Muscle of leg (tissue), 3 donors: ENCODE measurements at regions not wholly inside any gene's neighbourhood (a gene's known extent, or its start where the extent isn't known, plus 50 kb on each side); places are given as distances from the start of the nearest gene placed in this dataset.

Experiments
- DNase-seq: peaks from one replicate; pipeline ENCODE4 v3.0.0; 2013
- H3K27ac ChIP-seq: one replicate; pipeline ENCODE4 v1.5.1; 2013; ENCODE audit warnings: mild to moderate bottlenecking, low read length, control low read depth
- H3K27me3 ChIP-seq: one replicate; pipeline ENCODE4 v1.6.1; 2013; ENCODE audit warnings: low read length; ENCODE audit not compliant: control insufficient read depth, insufficient read depth
- H3K36me3 ChIP-seq: one replicate; pipeline ENCODE4 v1.6.1; 2013; ENCODE audit warnings: low read length; ENCODE audit not compliant: control insufficient read depth, insufficient read depth
- H3K4me1 ChIP-seq: one replicate; pipeline ENCODE4 v1.6.1; 2013; ENCODE audit warnings: low read length; ENCODE audit not compliant: control insufficient read depth, insufficient read depth
- H3K4me3 ChIP-seq: one replicate; pipeline ENCODE4 v1.5.1; 2013; ENCODE audit warnings: low read length, control low read depth
- H3K9me3 ChIP-seq: replicated peaks from 2 replicates; pipeline ENCODE4 v1.6.1; 2013; ENCODE audit warnings: low read depth, low read length; ENCODE audit not compliant: control insufficient read depth
- WGBS: methylation state at CpG from one replicate; pipeline ENCODE4 v1.1.5; 2013; ENCODE audit warnings: missing lambda C conversion rate; ENCODE audit not compliant: insufficient coverage; 5-methylcytosine and 5-hydroxymethylcytosine counted together

DNA sequence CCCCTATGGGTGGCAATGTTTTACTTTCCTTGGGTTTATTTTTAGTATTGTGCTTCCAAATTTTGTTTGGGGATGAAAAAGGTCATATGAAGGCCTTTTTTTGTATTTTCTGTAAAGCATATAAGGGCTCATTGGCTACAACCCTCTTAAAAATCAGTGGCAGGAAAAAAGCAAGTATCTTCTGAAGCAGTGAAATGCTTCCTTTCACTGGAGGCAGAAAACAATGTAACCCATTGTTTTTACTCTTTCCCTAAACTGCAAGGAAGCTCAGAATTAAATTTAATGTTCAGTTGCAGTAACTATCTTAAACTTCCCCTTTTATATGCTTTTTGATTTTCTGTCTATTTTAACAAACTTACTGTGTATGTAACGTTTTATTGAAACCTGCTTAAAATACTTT lies 148.7 kb upstream of the LYZL1 start:
- Histone ChIP-seq H3K36me3 (no peaks in the 10 kb centered on the region), H3K27me3 (peaks cover 6% of the 10 kb centered on the region), H3K9me3 (no peaks in the 10 kb centered on the region), H3K27ac (no peak overlapping the region), H3K4me1 (no peaks in the 10 kb centered on the region), H3K4me3 (no peak overlapping the region)
- no CpG with 5 or more reads among the region's 1 CpG for WGBS
- no peak for DNase-seq

DNA sequence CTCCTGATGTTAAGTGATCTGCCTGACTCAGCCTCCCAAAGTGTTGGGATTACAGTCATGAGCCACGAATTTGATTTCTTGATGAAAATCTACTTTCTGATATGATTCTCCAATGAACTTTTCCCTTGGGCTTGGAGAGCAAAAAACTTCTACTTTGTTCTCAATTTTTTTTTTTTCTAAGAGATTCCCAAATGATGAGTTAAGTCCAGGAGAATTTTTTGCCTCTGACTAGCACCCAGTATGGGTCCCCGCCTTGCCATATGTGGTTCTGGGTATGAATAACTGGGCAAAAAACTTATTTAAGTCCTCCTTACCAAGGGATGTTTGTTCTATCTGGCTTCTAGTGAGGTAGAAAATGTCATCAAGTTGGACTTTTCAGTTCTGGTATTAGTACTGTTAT lies 147.9 kb upstream of the LYZL1 start:
- peaks cover 6% of the 10 kb centered on the region for H3K27me3 ChIP-seq
- H3K36me3 ChIP-seq = no peaks in the 10 kb centered on the region
- whole genome bisulfite sequencing = no CpG with 5 or more reads among the region's 2 CpGs
- H3K27ac ChIP-seq = no peak overlapping the region
- H3K4me3 ChIP-seq = no peak overlapping the region
- no peaks in the 10 kb centered on the region for H3K4me1 ChIP-seq
- H3K9me3 ChIP-seq = no peaks in the 10 kb centered on the region
- no peak for DNase-seq

DNA sequence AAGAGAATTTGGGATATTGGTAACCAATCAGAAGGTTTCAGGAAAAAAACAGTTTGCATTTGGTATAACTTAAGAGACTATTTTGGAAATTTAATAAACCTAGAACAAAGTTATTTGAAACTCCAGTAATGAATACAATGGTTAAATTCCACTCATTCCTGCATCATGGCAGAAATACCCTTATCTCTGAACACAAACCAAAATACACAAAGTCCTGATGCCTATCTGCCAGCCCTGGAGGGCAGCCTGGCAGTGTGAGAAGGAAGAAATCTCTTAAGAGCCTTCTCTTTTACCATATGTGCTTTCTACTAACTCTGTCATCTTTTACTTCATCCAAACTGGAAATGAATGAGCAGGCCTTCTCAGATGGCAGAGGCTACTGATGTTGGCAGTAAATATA lies 147.1 kb upstream of the LYZL1 start:
- Histone ChIP-seq H3K27ac (no peak overlapping the region), H3K9me3 (no peaks in the 10 kb centered on the region), H3K27me3 (peaks cover 6% of the 10 kb centered on the region), H3K4me3 (no peak overlapping the region), H3K36me3 (no peaks in the 10 kb centered on the region), H3K4me1 (no peaks in the 10 kb centered on the region)
- DNase-seq = no peak

DNA sequence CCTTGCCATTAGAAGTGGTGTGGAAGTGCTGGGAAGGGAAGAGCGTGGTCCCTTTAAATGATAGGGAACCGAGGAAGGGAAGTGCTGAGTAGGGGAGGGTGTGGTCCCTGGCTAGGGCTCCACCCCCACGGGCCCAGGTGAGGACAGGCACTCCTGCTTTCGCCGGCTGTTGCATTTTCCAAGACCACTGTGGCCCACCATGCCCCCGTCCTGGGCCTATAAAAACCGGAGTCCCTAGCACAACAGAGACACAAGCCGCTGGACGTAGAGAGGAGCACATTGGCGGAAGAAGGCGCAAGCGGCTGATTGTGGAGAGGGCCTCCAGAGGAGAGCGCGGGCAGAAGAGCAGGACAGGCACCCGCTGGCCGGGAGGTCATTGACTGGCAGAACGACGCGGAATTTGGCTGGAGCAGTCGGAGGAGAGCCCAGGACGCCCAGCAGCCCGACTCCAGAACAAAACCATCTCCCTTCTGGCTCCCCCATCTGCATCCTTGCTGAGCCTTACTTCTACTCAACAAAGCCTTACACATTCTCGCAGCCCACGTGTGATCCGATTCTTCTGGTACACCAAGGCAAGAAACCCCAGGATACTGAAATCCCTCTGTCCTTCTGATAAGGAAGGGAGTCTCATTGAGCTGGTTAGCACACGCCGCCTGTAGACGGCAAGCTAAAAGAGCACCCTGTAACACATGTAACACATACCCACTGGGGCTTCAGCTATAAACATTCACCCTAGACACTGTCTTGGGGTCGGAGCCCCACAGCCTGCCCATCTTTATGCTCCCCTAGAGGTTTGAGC lies 146.2 kb upstream of the LYZL1 start:
- H3K4me1 ChIP-seq = no peaks in the 10 kb centered on the region
- no peak overlapping the region for H3K27ac ChIP-seq
- no peaks in the 10 kb centered on the region for H3K36me3 ChIP-seq

DNA sequence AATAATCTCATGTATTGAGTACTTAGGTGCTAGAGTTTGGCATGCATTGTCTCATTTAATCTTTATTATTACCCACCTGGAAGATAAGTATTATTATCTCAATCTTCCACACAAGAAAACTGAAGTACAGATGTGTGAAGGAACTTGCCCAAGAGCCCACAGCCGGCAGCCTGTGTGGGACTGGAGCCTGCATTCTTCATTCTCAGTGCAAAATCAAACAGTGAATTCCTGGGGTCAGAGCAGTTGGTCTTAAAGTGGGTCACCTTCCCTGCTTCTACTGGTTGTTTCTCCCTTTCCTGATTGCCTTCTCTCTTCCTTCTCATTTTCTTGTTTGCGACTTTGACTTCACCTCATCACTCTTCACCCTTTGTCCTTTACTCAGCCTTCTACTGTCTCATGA lies 144.7 kb upstream of the LYZL1 start:
- Histone ChIP-seq H3K27ac (no peak overlapping the region), H3K9me3 (no peaks in the 10 kb centered on the region), H3K36me3 (no peaks in the 10 kb centered on the region), H3K4me3 (no peak overlapping the region), H3K27me3 (peaks cover 6% of the 10 kb centered on the region), H3K4me1 (no peaks in the 10 kb centered on the region)
- no peak for DNase-seq
- WGBS = 100% methylated on average over 1 of the region's 2 CpGs

More for the DNA sequence above, 146.2 kb upstream of the LYZL1 start:
- peaks cover 6% of the 10 kb centered on the region for H3K27me3 ChIP-seq
- DNase-seq = no peak
- no peak overlapping the region for H3K4me3 ChIP-seq
- no peaks in the 10 kb centered on the region for H3K9me3 ChIP-seq
- 63% methylated on average over 24 of the region's 29 CpGs for WGBS

DNA sequence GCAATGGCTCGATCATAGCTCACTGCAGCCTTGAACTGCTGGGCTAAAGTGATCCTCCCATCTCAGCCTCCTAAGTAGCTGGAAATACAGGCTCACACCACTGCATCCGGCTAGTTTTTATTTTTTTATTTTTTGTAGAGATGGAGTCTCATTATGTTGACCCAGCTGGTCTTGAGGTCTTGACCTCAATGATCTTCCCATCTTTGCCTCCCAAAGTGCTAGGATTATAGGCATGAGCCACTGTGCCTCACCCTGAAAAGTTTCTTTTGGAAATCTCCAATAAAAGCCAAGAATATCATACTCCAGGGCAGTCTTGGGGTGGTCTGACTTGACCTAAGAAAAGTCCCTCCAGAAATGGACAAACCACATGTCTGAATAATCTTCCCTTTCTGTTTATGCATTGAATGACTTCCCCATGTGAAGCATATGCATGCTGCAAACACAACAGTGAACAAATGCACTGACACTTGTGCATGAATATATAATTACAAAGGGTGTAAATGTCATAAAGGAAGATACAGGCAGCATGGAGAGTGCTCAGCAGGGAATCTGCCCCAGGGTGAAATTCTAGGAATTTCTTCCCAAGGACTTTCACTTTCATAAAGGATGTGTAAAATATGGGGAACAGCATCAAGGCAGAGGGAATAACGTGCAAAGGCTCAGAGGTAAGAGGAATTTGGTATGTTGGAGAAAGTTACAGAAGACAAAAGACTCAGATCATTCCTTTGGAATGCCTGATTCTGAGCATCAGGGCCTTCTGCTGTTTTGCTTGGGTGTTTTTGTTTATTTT lies 142.4 kb upstream of the LYZL1 start:
- H3K27me3 ChIP-seq = peaks cover 6% of the 10 kb centered on the region
- no peak for DNase-seq
- no peak overlapping the region for H3K27ac ChIP-seq
- H3K36me3 ChIP-seq = no peaks in the 10 kb centered on the region
- H3K4me3 ChIP-seq = no peak overlapping the region
- WGBS = no CpG with 5 or more reads among the region's 3 CpGs
- no peaks in the 10 kb centered on the region for H3K9me3 ChIP-seq
- H3K4me1 ChIP-seq = peaks cover 4% of the 10 kb centered on the region

DNA sequence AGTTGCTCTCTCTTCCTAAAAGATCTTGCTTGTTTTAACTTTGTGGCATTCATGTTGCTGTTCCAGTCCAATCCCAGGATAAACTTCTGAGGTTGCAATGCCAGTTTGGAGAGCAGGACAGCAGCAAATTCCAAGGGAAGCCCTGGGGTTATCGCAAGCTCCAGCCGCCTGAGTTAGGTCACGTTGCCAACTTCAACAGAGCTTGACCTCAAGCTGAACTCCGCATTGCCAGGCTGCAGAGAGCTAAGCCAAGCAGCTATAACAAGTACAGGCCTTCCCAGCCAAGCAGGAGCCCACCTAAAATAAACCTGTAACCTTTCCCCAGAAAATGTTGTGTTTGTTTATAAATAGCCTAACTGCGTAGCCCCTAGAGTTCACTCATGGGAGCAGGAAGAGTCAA lies 138.9 kb upstream of the LYZL1 start:
- H3K4me1 ChIP-seq = peaks cover 4% of the 10 kb centered on the region
- no peaks in the 10 kb centered on the region for H3K27me3 ChIP-seq
- H3K27ac ChIP-seq = no peak overlapping the region
- H3K36me3 ChIP-seq = no peaks in the 10 kb centered on the region
- H3K4me3 ChIP-seq = no peak overlapping the region
- H3K9me3 ChIP-seq = no peaks in the 10 kb centered on the region
- 33% methylated on average over 3 of the region's 5 CpGs for WGBS
- peak; percentile 31 for DNase-seq

DNA sequence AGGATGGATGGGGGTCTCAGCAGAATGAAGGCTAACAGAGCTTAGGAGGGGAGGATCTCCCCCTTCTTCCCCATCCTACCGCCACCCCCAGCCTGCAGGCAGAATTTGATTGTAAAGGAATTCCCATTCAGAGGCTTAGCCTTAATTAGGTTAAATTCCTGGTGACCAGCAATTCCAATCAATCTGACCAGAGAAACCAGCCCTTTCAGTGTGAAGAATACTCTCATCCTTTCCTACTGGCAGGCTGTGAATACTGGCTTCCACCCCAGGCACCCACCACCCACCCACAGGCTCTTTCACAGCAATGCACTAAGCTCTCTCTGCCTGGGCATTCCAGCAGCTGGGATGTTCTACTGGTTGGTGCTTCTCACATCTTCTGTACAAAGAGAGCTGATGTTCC lies 137.9 kb upstream of the LYZL1 start:
- no CpG with 5 or more reads among the region's 1 CpG for WGBS
- DNase-seq = no peak

DNA sequence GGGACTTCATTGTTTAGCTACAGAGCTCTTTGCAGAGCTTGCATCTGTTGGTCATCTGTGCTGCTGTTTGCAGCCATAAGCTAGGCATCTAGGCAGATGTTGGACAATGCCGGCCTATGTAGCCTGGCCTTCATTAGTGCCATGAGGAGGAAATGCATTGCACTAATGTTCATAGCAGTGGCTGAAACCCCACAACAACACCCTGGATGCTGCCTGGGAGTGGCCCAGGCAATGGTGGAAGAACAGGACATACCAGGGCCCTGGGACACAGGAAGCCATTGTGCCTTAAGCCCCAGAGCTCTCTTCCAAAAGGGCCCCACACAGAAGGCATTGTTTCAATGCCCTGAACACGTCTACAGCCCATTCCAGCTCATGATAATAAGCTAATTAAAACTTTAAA lies 131.5 kb upstream of the LYZL1 start:
- Histone ChIP-seq H3K27ac (no peak overlapping the region), H3K36me3 (no peaks in the 10 kb centered on the region), H3K27me3 (no peaks in the 10 kb centered on the region), H3K4me1 (no peaks in the 10 kb centered on the region), H3K4me3 (no peak overlapping the region), H3K9me3 (no peaks in the 10 kb centered on the region)
- DNase-seq = no peak
- WGBS = 76% methylated on average over 2 of the region's 2 CpGs

More for the DNA sequence above, 137.9 kb upstream of the LYZL1 start:
- Histone ChIP-seq H3K4me1 (peaks cover 4% of the 10 kb centered on the region), H3K4me3 (no peak overlapping the region), H3K9me3 (no peaks in the 10 kb centered on the region), H3K27ac (no peak overlapping the region), H3K36me3 (no peaks in the 10 kb centered on the region), H3K27me3 (no peaks in the 10 kb centered on the region)

DNA sequence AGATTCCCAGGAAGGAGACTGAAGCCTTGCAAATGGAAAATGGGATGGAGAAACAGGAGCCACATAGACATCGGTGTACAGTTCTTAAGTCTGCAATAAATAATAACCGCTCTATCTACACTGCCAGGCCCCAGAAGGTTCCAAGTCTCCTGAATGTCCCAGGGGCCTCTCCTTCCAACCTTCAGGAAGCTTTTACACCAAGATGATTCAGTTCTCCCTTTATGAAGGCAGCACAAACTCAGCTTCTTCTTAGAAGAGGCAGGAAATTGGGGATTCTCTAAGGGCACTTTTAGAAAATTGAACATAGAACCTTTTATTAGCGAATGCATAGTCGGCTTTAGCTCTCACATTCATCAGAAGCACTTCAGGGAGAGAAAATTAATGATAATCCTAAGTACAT lies 130.8 kb upstream of the LYZL1 start:
- no peak for DNase-seq
- H3K27ac ChIP-seq = no peak overlapping the region
- H3K9me3 ChIP-seq = no peaks in the 10 kb centered on the region
- no peaks in the 10 kb centered on the region for H3K27me3 ChIP-seq
- H3K4me3 ChIP-seq = no peak overlapping the region
- WGBS = no CpG with 5 or more reads among the region's 4 CpGs
- no peaks in the 10 kb centered on the region for H3K4me1 ChIP-seq
- no peaks in the 10 kb centered on the region for H3K36me3 ChIP-seq
